T-helper 2 cell treated with Interferon-gamma antibody and Interleukin-4, amounts not matched to agents 5 μg/mL and 100 μg/mL, for 36 hours (primary cell): ENCODE measurements at regions not wholly inside any gene's neighbourhood (a gene's known extent, or its start where the extent isn't known, plus 50 kb on each side); places are given as distances from the start of the nearest gene placed in this dataset.
"Not testable (repeated sequence)": the region's sequence is repeated elsewhere in the genome, so short reads cannot be mapped to it uniquely, and the experiment has no call there.

Source experiments
- DNase-seq: peaks from one replicate; pipeline ENCODE4 v3.0.0; 2021; ENCODE audit warnings: low spot score
- H3K27ac Mint-ChIP-seq: one replicate; pipeline ENCODE4 v1.8.0; 2021; ENCODE audit warnings: mild to moderate bottlenecking, mixed read lengths
- H3K27me3 Mint-ChIP-seq: one replicate; pipeline ENCODE4 v1.8.0; 2021; ENCODE audit warnings: low read depth, mixed read lengths
- H3K36me3 Mint-ChIP-seq: one replicate; pipeline ENCODE4 v1.8.0; 2021; ENCODE audit warnings: low read depth, mixed read lengths
- H3K4me1 Mint-ChIP-seq: one replicate; pipeline ENCODE4 v1.8.0; 2021; ENCODE audit warnings: low read depth, mixed read lengths
- H3K4me3 Mint-ChIP-seq: one replicate; pipeline ENCODE4 v1.8.0; 2022; ENCODE audit warnings: mild to moderate bottlenecking, moderate library complexity, mixed read lengths
- H3K9me3 Mint-ChIP-seq: one replicate; pipeline ENCODE4 v1.8.0; 2021; ENCODE audit warnings: mixed read lengths

DNA sequence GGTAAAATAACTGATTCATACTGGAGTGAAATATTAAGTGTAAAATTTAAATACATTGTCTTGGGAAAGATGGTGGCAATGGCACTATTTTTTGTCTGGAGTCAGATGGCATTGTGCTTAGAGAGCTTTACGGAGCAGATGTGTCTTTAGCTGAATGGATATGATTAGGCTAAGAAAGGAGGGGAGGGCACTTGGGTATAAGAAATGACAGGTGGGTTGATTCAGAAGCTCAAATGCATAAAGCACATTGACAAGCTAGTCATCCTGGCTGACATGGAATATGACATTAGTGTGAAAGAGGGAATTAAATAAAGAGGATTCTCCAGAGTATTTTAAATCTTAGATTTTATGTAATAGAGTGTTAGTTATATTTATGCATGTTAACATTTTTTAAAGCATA lies 570.1 kb upstream of the CBLB start:
- Mint-ChIP-seq H3K36me3 (no peaks in the 10 kb centered on the region), H3K4me3 (no peak overlapping the region), H3K4me1 (peaks cover 2% of the 10 kb centered on the region), H3K27ac (no peak overlapping the region), H3K9me3 (no peaks in the 10 kb centered on the region), H3K27me3 (no peaks in the 10 kb centered on the region)
- DNase-seq = no peak

GRCh38 chr3:106440672-106441071 lies 571.9 kb upstream of the CBLB start:
- H3K27ac Mint-ChIP-seq = no peak overlapping the region
- DNase-seq = no peak
- peaks cover under 1% of the 10 kb centered on the region for H3K4me1 Mint-ChIP-seq
- no peaks in the 10 kb centered on the region for H3K27me3 Mint-ChIP-seq
- no peaks in the 10 kb centered on the region for H3K9me3 Mint-ChIP-seq
- no peak overlapping the region for H3K4me3 Mint-ChIP-seq
- no peaks in the 10 kb centered on the region for H3K36me3 Mint-ChIP-seq

- Mint-ChIP-seq H3K27ac (no peak overlapping the region), H3K27me3 (no peaks in the 10 kb centered on the region), H3K9me3 (peaks cover 20% of the 10 kb centered on the region), H3K4me1 (peaks cover 4% of the 10 kb centered on the region), H3K4me3 (no peak overlapping the region), H3K36me3 (no peaks in the 10 kb centered on the region)
- DNase-seq = no peak
Observed at GRCh38 chr3:106446271-106446670, 577.5 kb upstream of the CBLB start.

- H3K27me3 Mint-ChIP-seq = no peaks in the 10 kb centered on the region
- no peak overlapping the region for H3K27ac Mint-ChIP-seq
- DNase-seq = no peak
- H3K9me3 Mint-ChIP-seq = peaks cover 20% of the 10 kb centered on the region
- H3K36me3 Mint-ChIP-seq = no peaks in the 10 kb centered on the region
- H3K4me3 Mint-ChIP-seq = no peak overlapping the region
- peaks cover 4% of the 10 kb centered on the region for H3K4me1 Mint-ChIP-seq
Observed at GRCh38 chr3:106447723-106448301, 579.0 kb upstream of the CBLB start.

DNA sequence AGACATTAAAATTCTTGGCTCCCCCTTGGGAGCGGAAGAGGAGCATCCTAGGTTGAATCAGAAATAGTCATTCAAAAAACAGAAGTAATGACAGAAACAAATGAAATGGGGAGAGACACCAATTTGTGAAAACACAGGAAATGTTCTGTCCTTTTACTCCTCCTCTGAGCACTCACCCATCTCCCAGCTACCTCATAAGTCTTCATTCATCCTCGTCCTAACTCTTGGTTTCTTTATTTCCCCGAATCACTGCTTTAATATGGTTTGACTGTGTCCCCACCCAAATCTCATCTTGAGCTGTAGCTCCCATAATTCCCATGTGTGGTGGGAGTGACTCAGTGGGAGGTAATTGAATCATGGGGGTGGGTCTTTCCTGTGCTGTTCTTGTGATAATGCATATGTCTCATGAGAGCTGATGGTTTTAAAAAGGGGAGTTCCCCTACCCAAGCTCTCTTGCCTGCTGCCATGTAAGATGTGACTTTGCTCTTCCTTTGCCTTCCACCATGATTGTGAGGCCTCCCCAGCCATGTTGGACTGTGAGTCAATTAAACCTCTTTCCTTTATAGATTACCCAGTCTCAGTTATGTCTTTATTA lies 579.7 kb upstream of the CBLB start:
- not testable (repeated sequence) for H3K4me1 Mint-ChIP-seq, H3K36me3 Mint-ChIP-seq, H3K4me3 Mint-ChIP-seq, H3K27me3 Mint-ChIP-seq, DNase-seq, H3K27ac Mint-ChIP-seq
- peaks cover 20% of the 10 kb centered on the region for H3K9me3 Mint-ChIP-seq

DNA sequence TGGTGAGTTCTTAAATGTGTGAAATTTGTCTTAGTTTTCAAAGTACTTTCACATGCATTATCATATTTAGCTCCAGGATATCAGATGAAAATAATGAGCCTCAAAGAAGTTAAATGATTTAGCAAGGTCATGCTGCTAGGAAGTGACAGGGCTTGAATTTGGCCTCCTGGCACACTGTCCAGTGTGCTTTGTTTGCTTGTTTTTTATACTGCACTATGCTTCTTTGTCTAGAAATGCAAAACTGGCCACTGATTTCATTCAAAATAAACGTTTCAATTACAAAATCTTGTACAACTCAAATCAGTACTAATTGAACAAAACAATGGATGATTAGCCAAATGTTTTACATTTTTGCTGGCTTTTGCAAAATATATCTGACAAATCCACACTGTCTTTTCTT lies 583.3 kb upstream of the CBLB start:
- Mint-ChIP-seq H3K9me3 (peaks cover 18% of the 10 kb centered on the region), H3K4me3 (no peak overlapping the region), H3K4me1 (peaks cover under 1% of the 10 kb centered on the region), H3K36me3 (no peaks in the 10 kb centered on the region), H3K27me3 (no peaks in the 10 kb centered on the region), H3K27ac (no peak overlapping the region)
- DNase-seq = no peak

- Mint-ChIP-seq H3K4me3 (no peak overlapping the region), H3K36me3 (no peaks in the 10 kb centered on the region)
Observed at GRCh38 chr3:106454497-106454896, 585.7 kb upstream of the CBLB start.

DNA sequence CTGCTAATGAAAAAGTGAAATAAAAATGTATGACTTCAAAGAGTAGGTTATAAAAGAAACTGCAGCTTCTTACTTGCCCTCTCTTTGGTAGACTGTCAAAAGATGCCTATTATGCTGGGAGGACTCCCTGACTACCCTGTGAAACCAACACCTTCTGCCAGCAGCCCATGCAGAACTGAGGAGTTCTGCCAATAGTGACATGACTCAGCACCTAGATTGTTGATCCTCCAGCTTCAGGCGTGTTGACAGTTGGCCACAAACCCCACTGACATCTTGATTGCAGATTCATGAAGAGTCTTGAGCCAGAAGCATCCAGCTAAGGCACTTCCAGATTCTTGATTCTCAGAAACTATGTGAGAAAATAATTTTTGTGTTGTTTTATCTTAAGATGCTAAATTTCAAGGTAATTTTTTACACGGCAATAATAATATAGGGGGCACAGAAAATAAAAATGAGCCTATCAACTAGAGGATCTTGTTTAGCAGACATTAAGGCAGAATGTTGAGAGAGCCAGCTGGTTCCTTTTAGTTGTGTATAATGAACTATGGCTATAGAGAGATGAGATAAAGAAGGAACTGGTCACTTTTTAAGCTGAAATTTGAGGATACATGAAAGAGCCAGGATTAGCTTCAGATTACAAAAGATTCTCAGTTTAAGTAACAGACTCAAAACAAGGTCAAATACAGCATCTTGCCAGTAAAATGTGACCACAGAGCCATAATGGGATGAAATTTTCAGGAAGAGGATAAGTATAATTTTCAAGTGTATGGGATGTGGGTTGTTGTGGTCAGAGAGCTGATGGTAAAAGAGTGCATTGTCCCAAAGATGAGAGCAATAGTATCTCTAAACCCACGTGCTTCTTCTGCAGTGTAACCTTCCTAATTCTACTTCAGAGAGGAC lies 588.7 kb upstream of the CBLB start:
- Mint-ChIP-seq H3K4me1 (peaks cover 12% of the 10 kb centered on the region), H3K9me3 (peaks cover 11% of the 10 kb centered on the region), H3K36me3 (no peaks in the 10 kb centered on the region), H3K4me3 (no peak overlapping the region), H3K27ac (no peak overlapping the region), H3K27me3 (no peaks in the 10 kb centered on the region)
- DNase-seq = peak; percentile 44

More at GRCh38 chr3:106454497-106454896, 585.7 kb upstream of the CBLB start:
- no peaks in the 10 kb centered on the region for H3K27me3 Mint-ChIP-seq
- peaks cover 12% of the 10 kb centered on the region for H3K4me1 Mint-ChIP-seq
- H3K9me3 Mint-ChIP-seq = no peaks in the 10 kb centered on the region
- H3K27ac Mint-ChIP-seq = no peak overlapping the region
- no peak for DNase-seq

- no peak for DNase-seq
- peaks cover 12% of the 10 kb centered on the region for H3K4me1 Mint-ChIP-seq
- H3K27me3 Mint-ChIP-seq = no peaks in the 10 kb centered on the region
- no peak overlapping the region for H3K27ac Mint-ChIP-seq
- peaks cover 17% of the 10 kb centered on the region for H3K9me3 Mint-ChIP-seq
- no peaks in the 10 kb centered on the region for H3K36me3 Mint-ChIP-seq
- H3K4me3 Mint-ChIP-seq = no peak overlapping the region
Observed at GRCh38 chr3:106458952-106459351, 590.1 kb upstream of the CBLB start.

GRCh38 chr3:106466881-106467280 lies 598.1 kb upstream of the CBLB start:
- Mint-ChIP-seq H3K4me1 (no peaks in the 10 kb centered on the region), H3K9me3 (peaks cover 49% of the 10 kb centered on the region), H3K4me3 (no peak overlapping the region), H3K27ac (no peak overlapping the region), H3K36me3 (peaks cover 3% of the 10 kb centered on the region), H3K27me3 (no peaks in the 10 kb centered on the region)
- no peak for DNase-seq

GRCh38 chr3:106473576-106474475 lies 605.0 kb upstream of the CBLB start:
- Mint-ChIP-seq H3K4me3 (no peak overlapping the region), H3K9me3 (peaks cover 59% of the 10 kb centered on the region), H3K27me3 (no peaks in the 10 kb centered on the region), H3K27ac (no peak overlapping the region), H3K4me1 (peaks cover 4% of the 10 kb centered on the region), H3K36me3 (peaks cover 5% of the 10 kb centered on the region)
- DNase-seq = peak; percentile 16

DNA sequence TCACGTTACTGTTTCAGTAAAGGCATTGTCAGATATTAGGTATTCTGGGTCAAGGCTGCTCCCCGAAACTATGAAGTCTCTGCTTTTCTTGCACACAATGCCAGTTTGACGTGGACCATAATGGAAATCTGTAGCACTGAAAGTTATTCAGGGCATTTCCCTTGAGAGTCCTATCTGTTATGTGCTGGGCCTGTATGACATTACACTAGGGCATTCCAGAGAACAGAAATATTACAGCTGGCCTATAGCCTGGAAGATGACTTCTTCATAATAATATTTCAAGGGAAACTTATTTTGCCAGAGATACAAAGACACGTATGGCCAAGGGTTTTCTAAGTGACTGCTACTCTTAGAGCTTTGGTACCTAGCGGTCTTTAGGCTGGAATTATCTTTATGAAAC lies 613.6 kb upstream of the CBLB start:
- H3K4me1 Mint-ChIP-seq = no peaks in the 10 kb centered on the region
- no peaks in the 10 kb centered on the region for H3K27me3 Mint-ChIP-seq
- H3K27ac Mint-ChIP-seq = no peak overlapping the region
- H3K9me3 Mint-ChIP-seq = peaks cover 30% of the 10 kb centered on the region
- no peak for DNase-seq
- H3K4me3 Mint-ChIP-seq = no peak overlapping the region
- peaks cover 5% of the 10 kb centered on the region for H3K36me3 Mint-ChIP-seq

DNA sequence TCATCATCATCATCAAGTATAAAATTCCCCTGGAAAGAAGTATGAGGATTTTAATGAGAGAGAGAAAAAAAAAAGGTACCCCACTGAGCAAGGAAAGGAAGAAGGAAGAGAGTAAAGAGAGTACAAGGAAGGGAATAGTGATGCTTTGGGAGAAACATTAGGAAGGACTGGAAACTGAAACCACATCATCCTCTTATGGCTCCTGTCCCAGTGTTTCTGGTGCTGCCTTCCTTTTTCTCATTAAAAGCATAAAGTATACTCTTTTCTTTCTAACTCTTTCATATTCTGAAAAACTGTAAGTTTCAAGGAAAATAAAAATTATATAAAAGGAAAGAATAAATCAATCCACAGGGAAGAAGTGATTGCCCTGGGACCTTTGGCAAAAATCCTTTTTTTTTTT lies 616.4 kb upstream of the CBLB start:
- peaks cover 9% of the 10 kb centered on the region for H3K9me3 Mint-ChIP-seq
- no peaks in the 10 kb centered on the region for H3K4me1 Mint-ChIP-seq
- no peak overlapping the region for H3K27ac Mint-ChIP-seq
- no peaks in the 10 kb centered on the region for H3K27me3 Mint-ChIP-seq
- H3K36me3 Mint-ChIP-seq = no peaks in the 10 kb centered on the region
- DNase-seq = no peak
- no peak overlapping the region for H3K4me3 Mint-ChIP-seq
